Mesothelial cell of epicardium (in vitro differentiated cells): ENCODE measurements at regions not wholly inside any gene's neighbourhood (a gene's known extent, or its start where the extent isn't known, plus 50 kb on each side); places are given as distances from the start of the nearest gene placed in this dataset.
A peak's percentile ranks its signal among the peaks of the same experiment; 100 is the strongest.

ENCODE experiments used
- DNase-seq, 2 experiments: peaks; one replicate each; pipeline ENCODE4 v3.0.0; 2021; ENCODE audit warnings: low spot score in 2 of 2; ENCODE audit not compliant: unreplicated experiment in 2 of 2
- H3K27ac Mint-ChIP-seq: 2 replicates; pipeline ENCODE4 v1.8.0; 2021; ENCODE audit warnings: mixed read lengths
- H3K27me3 Mint-ChIP-seq: 2 replicates; pipeline ENCODE4 v1.8.0; 2021; ENCODE audit warnings: low read depth, mixed read lengths
- H3K36me3 Mint-ChIP-seq: 2 replicates; pipeline ENCODE4 v1.8.0; 2021; ENCODE audit warnings: mixed read lengths
- H3K4me1 Mint-ChIP-seq: 2 replicates; pipeline ENCODE4 v1.8.0; 2021; ENCODE audit warnings: mixed read lengths
- H3K4me3 Mint-ChIP-seq: 2 replicates; pipeline ENCODE4 v1.8.0; 2021; ENCODE audit warnings: mild to moderate bottlenecking, moderate library complexity, mixed read lengths
- H3K9me3 Mint-ChIP-seq: 2 replicates; pipeline ENCODE4 v1.8.0; 2021; ENCODE audit warnings: mixed read lengths
- CTCF ChIP-seq: fragments of 200-600 bp; sonication (generic); IDR thresholded peaks from one replicate; pipeline ENCODE4 v1.5.0; 2021; ENCODE audit warnings: antibody characterized with exemption; ENCODE audit not compliant: unreplicated experiment

GRCh38 chrX:39000802-39001201, 199.5 kb downstream of the MID1IP1 start:
- Mint-ChIP-seq H3K4me1 (peaks cover 3% of the 10 kb centered on the region), H3K27me3 (no peaks in the 10 kb centered on the region), H3K4me3 (no peak overlapping the region), H3K27ac (no peak overlapping the region), H3K9me3 (peaks cover 43% of the 10 kb centered on the region), H3K36me3 (no peaks in the 10 kb centered on the region)
- no peak for TF ChIP-seq CTCF
- DNase-seq = no peak

GRCh38 chrX:39002466-39002865, 201.2 kb downstream of the MID1IP1 start:
- no peak for TF ChIP-seq CTCF
- DNase-seq = no peak
- Mint-ChIP-seq H3K9me3 (peaks cover 41% of the 10 kb centered on the region), H3K4me3 (no peak overlapping the region), H3K4me1 (peaks cover 3% of the 10 kb centered on the region), H3K27me3 (no peaks in the 10 kb centered on the region), H3K36me3 (no peaks in the 10 kb centered on the region), H3K27ac (no peak overlapping the region)

GRCh38 chrX:39008549-39008948, 207.3 kb downstream of the MID1IP1 start:
- no peaks in the 10 kb centered on the region for H3K27me3 Mint-ChIP-seq
- DNase-seq = no peak
- H3K27ac Mint-ChIP-seq = no peak overlapping the region
- H3K4me1 Mint-ChIP-seq = peaks cover 18% of the 10 kb centered on the region
- H3K4me3 Mint-ChIP-seq = no peak overlapping the region
- peaks cover 33% of the 10 kb centered on the region for H3K9me3 Mint-ChIP-seq
- no peak for TF ChIP-seq CTCF
- no peaks in the 10 kb centered on the region for H3K36me3 Mint-ChIP-seq

- H3K4me3 Mint-ChIP-seq = no peak overlapping the region
- no peaks in the 10 kb centered on the region for H3K27me3 Mint-ChIP-seq
- TF ChIP-seq CTCF = no peak
- H3K9me3 Mint-ChIP-seq = peaks cover 46% of the 10 kb centered on the region
- no peaks in the 10 kb centered on the region for H3K36me3 Mint-ChIP-seq
- peaks cover 19% of the 10 kb centered on the region for H3K4me1 Mint-ChIP-seq
- no peak overlapping the region for H3K27ac Mint-ChIP-seq
- no peak for DNase-seq
Observed at GRCh38 chrX:39011454-39012221, 210.4 kb downstream of the MID1IP1 start.

- TF ChIP-seq CTCF = no peak
- no peak for DNase-seq
- Mint-ChIP-seq H3K27ac (peak overlapping the region; percentile 8), H3K27me3 (no peaks in the 10 kb centered on the region), H3K4me3 (no peak overlapping the region), H3K9me3 (peaks cover 36% of the 10 kb centered on the region), H3K36me3 (no peaks in the 10 kb centered on the region), H3K4me1 (peaks cover 24% of the 10 kb centered on the region)
Observed at GRCh38 chrX:39012621-39013111, 211.4 kb downstream of the MID1IP1 start.
